SK-N-SH treated with all-trans-retinoic acid at 6 μM for 48 hours (cell line): ENCODE measurements at regions not wholly inside any gene's neighbourhood (a gene's known extent, or its start where the extent isn't known, plus 50 kb on each side); places are given as distances from the start of the nearest gene placed in this dataset.

ENCODE experiments used
- ATAC-seq: fragments of 200-7000 bp; cut with Tn5 transposase; 3 replicates; pipeline ENCODE4 v1.9.1; 2020; ENCODE audit warnings: mild to moderate bottlenecking, moderate library complexity
- ARNTL ChIP-seq: fragments of 450-650 bp; formaldehyde crosslinking; IDR thresholded peaks from 2 replicates; pipeline ENCODE4 v1.5.0; 2020; ENCODE audit warnings: low read depth, mild to moderate bottlenecking, moderate library complexity, borderline replicate concordance
- CREB5 ChIP-seq: fragments of 250-450 bp; sonication (Bioruptor Pico); IDR thresholded peaks from 2 replicates; pipeline ENCODE4 v1.5.1; 2020; ENCODE audit warnings: low read depth, mild to moderate bottlenecking, moderate library complexity
- CSDC2 ChIP-seq: fragments of 250-450 bp; sonication (Bioruptor Pico); IDR thresholded peaks from 2 replicates; pipeline ENCODE4 v1.5.0; 2020; ENCODE audit warnings: mild to moderate bottlenecking, moderate library complexity
- CSRNP3 ChIP-seq: fragments of 250-450 bp; sonication (Bioruptor Pico); IDR thresholded peaks from 2 replicates; pipeline ENCODE4 v1.5.1; 2021; ENCODE audit warnings: mild to moderate bottlenecking, moderate library complexity
- ESRRG ChIP-seq: fragments of 250-450 bp; sonication (Bioruptor Pico); IDR thresholded peaks from 2 replicates; pipeline ENCODE4 v1.6.1; 2021; ENCODE audit warnings: mild to moderate bottlenecking
- GLIS3 ChIP-seq: fragments of 250-450 bp; sonication (Bioruptor Pico); IDR thresholded peaks from 2 replicates; pipeline ENCODE4 v1.5.0; 2020; ENCODE audit warnings: mild to moderate bottlenecking, moderate library complexity
- OSR1 ChIP-seq: fragments of 250-450 bp; sonication (Bioruptor Pico); IDR thresholded peaks from 2 replicates; pipeline ENCODE4 v1.8.0; 2022; ENCODE audit warnings: moderate library complexity, mild to moderate bottlenecking, inconsistent platforms
- POU6F1 ChIP-seq: fragments of 250-450 bp; sonication (Bioruptor Pico); IDR thresholded peaks from 2 replicates; pipeline ENCODE4 v1.8.0; 2021; ENCODE audit warnings: low read depth, mild to moderate bottlenecking, moderate library complexity, borderline replicate concordance
- PPARA ChIP-seq: fragments of 250-450 bp; sonication (Bioruptor Pico); IDR thresholded peaks from 2 replicates; pipeline ENCODE4 v1.5.0; 2020; ENCODE audit warnings: mild to moderate bottlenecking, borderline replicate concordance
- RARB ChIP-seq: fragments of 250-450 bp; sonication (Bioruptor Pico); IDR thresholded peaks from 2 replicates; pipeline ENCODE4 v1.8.0; 2021; ENCODE audit warnings: mild to moderate bottlenecking, moderate library complexity
- SNAI2 ChIP-seq: fragments of 250-450 bp; sonication (Bioruptor Pico); IDR thresholded peaks from 2 replicates; pipeline ENCODE4 v1.5.0; 2020; ENCODE audit warnings: mild to moderate bottlenecking, moderate library complexity
- TCF4 ChIP-seq: fragments of 250-450 bp; sonication (Bioruptor Pico); IDR thresholded peaks from 2 replicates; pipeline ENCODE4 v1.8.0; 2021; ENCODE audit warnings: mild to moderate bottlenecking, moderate library complexity, borderline replicate concordance
- TOX ChIP-seq: fragments of 250-450 bp; sonication (Bioruptor Pico); IDR thresholded peaks from 2 replicates; pipeline ENCODE4 v1.8.0; 2021; ENCODE audit warnings: mild to moderate bottlenecking, moderate library complexity, borderline replicate concordance
- TSHZ2 ChIP-seq: fragments of 250-450 bp; sonication (Bioruptor Pico); IDR thresholded peaks from 2 replicates; pipeline ENCODE4 v1.5.0; 2020; ENCODE audit warnings: mild to moderate bottlenecking, moderate library complexity
- ZC3H10 ChIP-seq: fragments of 250-450 bp; sonication (Bioruptor Pico); IDR thresholded peaks from 2 replicates; pipeline ENCODE4 v1.5.1; 2021; ENCODE audit warnings: mild to moderate bottlenecking, moderate library complexity
- ZFP3 ChIP-seq: fragments of 250-450 bp; sonication (Bioruptor Pico); IDR thresholded peaks from 2 replicates; pipeline ENCODE4 v1.5.0; 2020; ENCODE audit warnings: mild to moderate bottlenecking, moderate library complexity
- ZFP30 ChIP-seq: fragments of 450-650 bp; formaldehyde crosslinking; IDR thresholded peaks from 2 replicates; pipeline ENCODE4 v1.5.0; 2022; ENCODE audit warnings: mild to moderate bottlenecking, moderate library complexity
- ZNF565 ChIP-seq: fragments of 450-650 bp; formaldehyde crosslinking; conservative IDR thresholded peaks from 2 replicates; pipeline ENCODE4 v1.5.0; 2020; ENCODE audit warnings: low read depth, mild to moderate bottlenecking, moderate library complexity
- ZNF70 ChIP-seq: fragments of 450-650 bp; formaldehyde crosslinking; IDR thresholded peaks from 2 replicates; pipeline ENCODE4 v1.5.0; 2020; ENCODE audit warnings: mild to moderate bottlenecking, moderate library complexity
- ZNF8 ChIP-seq: fragments of 450-650 bp; formaldehyde crosslinking; IDR thresholded peaks from 2 replicates; pipeline ENCODE4 v1.5.0; 2020; ENCODE audit warnings: mild to moderate bottlenecking, moderate library complexity

- TF ChIP-seq CREB5: no peak
- no peak for TF ChIP-seq PPARA (CRISPR knock-in tag)
- TF ChIP-seq CSDC2 (CRISPR knock-in tag): no peak
- no peak for ATAC-seq
Measured at GRCh38 chr6:148080315-148080714, 262.3 kb upstream of the SASH1 start.

GRCh38 chr6:148081076-148081475 is 261.6 kb upstream of the SASH1 start:
- TF ChIP-seq ZFP30 (CRISPR knock-in tag): no peak
- TF ChIP-seq CREB5: no peak
- TF ChIP-seq RARB (CRISPR knock-in tag): no peak
- TF ChIP-seq TCF4: no peak
- no peak for TF ChIP-seq SNAI2 (CRISPR knock-in tag)
- TF ChIP-seq ZFP3 (CRISPR knock-in tag): no peak
- TF ChIP-seq ZC3H10 (CRISPR knock-in tag): no peak
- no peak for TF ChIP-seq ZNF8 (CRISPR knock-in tag)
- no peak for TF ChIP-seq OSR1 (CRISPR knock-in tag)
- TF ChIP-seq GLIS3: no peak
- TF ChIP-seq TSHZ2: no peak
- TF ChIP-seq ARNTL: no peak
- no peak for ATAC-seq

GRCh38 chr6:148082044-148082443 is 260.6 kb upstream of the SASH1 start:
- ATAC-seq: no peak
- TF ChIP-seq ZNF565 (CRISPR knock-in tag): no peak
- no peak for TF ChIP-seq TSHZ2
- TF ChIP-seq POU6F1 (CRISPR knock-in tag): no peak
- no peak for TF ChIP-seq GLIS3
- no peak for TF ChIP-seq TOX (CRISPR knock-in tag)
- TF ChIP-seq ESRRG (CRISPR knock-in tag): no peak
- no peak for TF ChIP-seq PPARA (CRISPR knock-in tag)
- no peak for TF ChIP-seq ZFP3 (CRISPR knock-in tag)
- no peak for TF ChIP-seq ARNTL
- no peak for TF ChIP-seq RARB (CRISPR knock-in tag)
- TF ChIP-seq TCF4: no peak
- no peak for TF ChIP-seq ZNF70 (CRISPR knock-in tag)
- TF ChIP-seq CSRNP3: no peak
- TF ChIP-seq ZNF8 (CRISPR knock-in tag): no peak
- no peak for TF ChIP-seq CSDC2 (CRISPR knock-in tag)
